Daoy (cell line): ENCODE measurements at regions not wholly inside any gene's neighbourhood (a gene's known extent, or its start where the extent isn't known, plus 50 kb on each side); places are given as distances from the start of the nearest gene placed in this dataset.
"Not testable (repeated sequence)": the region's sequence is repeated elsewhere in the genome, so short reads cannot be mapped to it uniquely, and the experiment has no call there.

Experiments used
- DNase-seq: peaks from one replicate; pipeline ENCODE4 v3.0.0-alpha.2; 2015; ENCODE audit warnings: low read depth

- DNase-seq = no peak
These were observed 90.8 kb upstream of the USP29 start for GRCh38 chr19:57028804-57029525.

- DNase-seq = no peak
These were observed 88.7 kb upstream of the USP29 start for GRCh38 chr19:57031106-57031505.

DNA sequence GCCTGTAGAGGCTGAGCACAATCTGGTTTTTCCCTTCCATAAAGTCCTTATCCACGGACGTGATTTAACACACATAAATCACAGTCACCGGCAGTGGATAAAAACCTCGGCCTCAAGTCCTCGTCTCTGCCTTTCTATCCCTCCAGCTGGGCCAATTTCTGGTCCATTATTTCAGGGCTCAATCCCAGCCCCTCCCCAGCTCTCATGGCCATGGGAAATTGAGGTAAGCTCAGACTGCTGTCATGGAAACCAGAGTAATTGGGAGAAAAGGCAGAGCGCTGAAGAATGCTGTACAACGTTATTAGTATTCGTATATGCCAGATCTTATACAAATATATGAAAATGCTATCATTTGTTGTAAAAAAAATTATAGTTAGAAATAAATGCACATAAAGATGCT is 86.2 kb upstream of the USP29 start:
- DNase-seq = no peak

- DNase-seq = no peak
These were observed 85.2 kb upstream of the USP29 start for GRCh38 chr19:57034544-57034943.

DNA sequence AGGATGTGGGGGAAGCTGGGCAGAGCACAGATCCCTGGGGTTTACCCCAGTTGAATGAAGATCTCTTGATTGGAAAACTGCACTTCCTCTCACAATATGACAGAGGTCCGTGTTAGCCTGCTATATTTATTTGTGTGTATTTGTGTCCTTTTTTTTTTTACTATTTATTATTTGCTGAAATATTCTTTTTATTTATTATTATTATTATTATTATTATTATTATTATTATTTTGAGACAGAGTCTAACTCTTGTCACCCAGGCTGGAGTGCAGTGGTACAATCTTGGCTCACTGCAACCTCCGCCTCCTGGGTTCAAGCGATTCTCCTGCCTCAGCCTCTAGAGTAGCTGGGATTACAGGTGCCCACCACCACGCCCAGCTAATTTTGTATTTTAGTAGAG is 84.0 kb upstream of the USP29 start:
- DNase-seq = not testable (repeated sequence)

- no peak for DNase-seq
These were observed 82.2 kb upstream of the USP29 start for GRCh38 chr19:57037556-57037955.

- peak; percentile 51 for DNase-seq
These were observed 72.0 kb upstream of the USP29 start for GRCh38 chr19:57047743-57048142.

DNA sequence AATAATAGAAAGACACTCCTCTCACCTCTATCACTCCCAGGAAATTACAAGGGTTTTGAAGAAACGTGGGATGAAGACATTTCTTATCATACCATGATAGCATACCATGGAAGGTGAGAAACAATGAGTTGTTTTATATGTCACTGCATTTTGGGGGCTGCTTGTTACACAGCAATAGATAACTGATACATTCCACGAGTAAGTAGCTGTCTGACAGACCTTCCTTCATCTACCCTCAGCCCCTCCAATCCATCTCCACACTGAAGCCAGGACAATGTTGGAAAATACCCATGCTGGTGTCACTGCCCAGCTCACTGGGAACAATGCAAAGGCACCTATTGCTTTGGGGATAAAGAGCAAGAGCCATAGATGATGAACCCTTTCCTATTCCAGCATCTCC is 68.9 kb upstream of the USP29 start:
- no peak for DNase-seq

DNA sequence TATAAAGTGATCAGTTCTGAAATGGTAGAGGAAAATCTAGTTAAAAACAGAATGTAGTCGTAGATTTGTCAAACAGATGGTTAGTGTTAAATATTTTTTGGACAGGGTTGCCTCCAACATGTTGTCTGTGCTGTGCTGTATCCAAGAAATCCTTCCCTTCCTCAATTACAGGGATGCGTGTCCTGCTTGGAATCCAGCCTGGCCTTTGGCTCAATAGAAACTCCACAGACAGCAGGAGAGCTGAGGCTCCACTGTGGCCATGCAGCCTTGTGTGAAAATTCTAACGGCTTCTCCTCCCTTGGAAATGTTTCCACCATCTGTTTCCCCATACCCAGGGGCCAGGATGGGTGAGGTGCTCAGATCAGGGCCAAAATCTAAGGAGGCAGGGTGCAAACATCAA is 67.7 kb upstream of the USP29 start:
- DNase-seq = no peak

DNA sequence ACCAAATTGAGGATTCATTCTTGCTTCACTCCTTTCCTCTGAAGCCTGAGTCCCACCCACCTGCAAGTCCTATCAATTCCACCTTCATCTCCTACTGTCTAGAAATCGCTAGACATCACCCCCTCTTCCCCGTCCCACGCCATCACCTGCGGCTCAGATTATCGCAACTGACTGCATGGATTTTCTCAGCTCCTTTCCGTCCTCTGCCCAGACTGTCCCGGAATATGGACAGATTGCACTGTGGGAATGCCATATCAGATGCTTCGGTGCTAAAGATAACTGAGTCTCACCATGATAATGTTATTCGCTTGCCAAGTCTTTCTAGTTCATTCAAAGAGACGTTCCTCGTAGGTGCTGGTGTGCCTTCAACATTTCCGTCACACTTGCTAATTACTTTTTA is 66.4 kb upstream of the USP29 start:
- DNase-seq = no peak

DNA sequence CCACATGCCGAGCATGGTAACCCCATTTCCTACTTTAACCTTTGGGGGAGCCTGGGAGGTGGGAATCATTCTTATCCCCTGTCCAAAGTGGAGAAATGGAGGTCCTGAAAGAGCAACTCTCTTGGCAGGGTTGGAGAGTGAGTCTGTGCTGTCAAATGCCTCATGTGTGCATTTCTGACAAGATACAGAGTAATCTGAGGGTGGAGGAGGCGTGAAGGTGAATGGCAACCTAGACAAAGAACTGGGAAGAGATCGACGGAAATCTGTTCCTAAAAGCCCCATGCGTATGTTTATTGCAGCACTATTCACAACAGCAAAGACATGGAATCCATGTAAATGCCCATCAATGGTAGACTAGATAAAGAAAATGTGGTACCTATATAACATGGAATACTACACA is 63.8 kb upstream of the USP29 start:
- no peak for DNase-seq

GRCh38 chr19:57057036-57057686 is 62.6 kb upstream of the USP29 start:
- DNase-seq = peak; percentile 84

DNA sequence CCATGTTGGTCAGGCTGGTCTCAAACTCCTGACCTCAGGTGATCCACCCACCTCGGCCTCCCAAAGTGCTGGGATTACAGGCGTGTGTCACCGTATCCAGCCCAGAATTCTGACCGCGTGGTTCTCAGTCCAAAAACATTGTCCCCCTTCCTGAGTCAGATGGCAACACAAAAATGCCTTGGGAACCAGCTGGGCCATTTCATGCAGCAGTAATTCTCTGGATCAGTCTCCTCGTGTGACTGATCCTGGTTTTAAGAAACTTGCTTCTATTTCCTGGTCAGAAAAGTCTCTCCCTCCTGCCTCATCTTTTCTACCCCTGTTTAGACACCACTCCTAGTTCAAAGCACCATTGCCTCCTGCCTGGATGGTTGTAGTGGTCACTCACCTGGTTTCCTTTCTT is 60.9 kb upstream of the USP29 start:
- DNase-seq = no peak

GRCh38 chr19:57063070-57063469 is 56.7 kb upstream of the USP29 start:
- no peak for DNase-seq

DNA sequence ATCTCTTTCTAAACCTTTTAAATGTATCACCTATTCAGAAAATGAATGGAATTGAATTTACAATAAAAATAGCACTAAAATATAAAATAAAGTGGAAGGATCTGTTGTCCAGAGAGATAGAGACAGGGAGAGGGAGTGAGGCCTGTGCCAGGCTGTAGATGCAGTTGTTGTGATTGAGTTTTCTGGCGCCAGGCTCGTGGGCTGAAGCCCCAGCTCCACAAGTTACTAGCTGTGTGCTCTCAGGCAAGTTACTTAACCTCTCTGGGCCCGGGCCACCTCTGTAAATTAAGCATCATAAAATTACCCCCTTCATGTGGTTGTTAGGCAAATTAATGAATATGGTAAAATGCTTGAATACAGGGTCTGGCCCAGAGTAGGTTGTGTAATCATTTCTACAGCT is 52.3 kb upstream of the USP29 start:
- no peak for DNase-seq

GRCh38 chr19:57068311-57068710 is 51.5 kb upstream of the USP29 start:
- no peak for DNase-seq

- peak; percentile 67 for DNase-seq
These were observed 50.7 kb upstream of the USP29 start for GRCh38 chr19:57068921-57069697.
